HG03045 (cell line): ENCODE measurements at regions not wholly inside any gene's neighbourhood (a gene's known extent, or its start where the extent isn't known, plus 50 kb on each side); places are given as distances from the start of the nearest gene placed in this dataset.

ENCODE experiments used
- ATAC-seq: cut with Tn5 transposase; IDR thresholded peaks from one replicate; pipeline ENCODE4 v1.9.1; 2021; ENCODE audit warnings: mild to moderate bottlenecking, moderate library complexity; ENCODE audit not compliant: unreplicated experiment

DNA sequence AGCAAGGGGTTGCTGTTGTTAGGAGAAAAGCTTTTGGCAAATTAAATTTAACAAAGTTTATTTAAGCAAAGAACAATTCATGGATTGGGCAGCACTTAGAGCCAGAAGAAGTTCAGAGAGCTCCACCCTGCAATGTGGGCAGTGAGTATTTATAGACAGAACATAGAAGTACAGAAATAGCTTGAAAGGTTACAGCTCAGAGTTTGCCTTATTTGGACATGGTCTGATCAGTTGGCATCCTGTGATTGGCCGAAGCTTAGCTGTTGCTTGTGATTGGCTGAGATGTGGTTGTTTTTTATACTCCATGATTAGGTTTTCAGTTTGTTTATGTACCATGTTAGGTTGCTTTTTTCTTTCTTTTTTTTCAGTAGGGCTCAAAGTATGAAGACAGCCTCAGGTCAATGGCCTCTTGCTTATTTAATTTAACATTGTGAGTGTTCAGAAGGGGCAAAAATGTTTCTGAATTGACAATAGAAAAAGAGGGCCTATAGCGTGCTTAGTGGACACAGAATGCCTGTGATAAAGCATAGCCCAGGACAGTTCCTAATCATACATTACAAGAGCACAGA lies 293.8 kb downstream of the IGSF11 start:
- ATAC-seq, result no peak

DNA sequence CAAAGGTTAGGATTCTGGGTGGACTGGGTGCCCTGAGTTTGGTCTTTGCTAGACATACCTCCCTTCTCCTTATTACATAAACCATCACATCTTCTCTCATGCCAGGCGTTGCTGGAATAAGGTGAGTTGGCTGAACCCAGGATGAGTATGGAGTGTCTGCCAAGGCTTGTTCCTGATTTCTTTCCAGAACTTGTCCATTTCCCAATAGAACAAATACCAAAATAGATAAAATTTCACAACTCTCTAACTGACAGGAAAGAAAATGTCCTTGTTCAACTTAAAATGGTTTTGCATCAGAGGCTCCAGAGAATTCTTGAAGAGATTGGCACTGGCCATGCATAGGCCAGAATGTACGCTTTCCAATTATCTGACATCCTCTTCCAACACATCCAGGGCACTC lies 291.9 kb downstream of the IGSF11 start:
- ATAC-seq, result no peak

DNA sequence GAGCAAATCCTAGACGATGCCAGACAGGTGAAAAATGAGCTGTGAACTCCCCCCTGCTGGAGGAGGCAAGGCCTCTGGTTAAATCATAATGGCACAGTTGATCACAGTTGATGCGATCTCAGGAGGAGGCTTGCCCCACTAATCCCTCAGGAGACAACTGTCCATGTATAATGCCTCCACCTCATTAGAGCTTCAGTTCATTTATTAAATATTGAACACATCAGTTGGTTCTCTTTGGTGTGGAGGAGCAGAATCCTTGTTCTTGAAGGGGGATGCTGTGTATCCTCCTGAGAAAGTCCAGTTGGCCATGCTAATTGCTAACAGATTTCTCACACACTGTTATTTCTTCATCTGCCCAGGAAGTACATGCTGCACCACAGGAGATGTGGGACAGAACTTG lies 290.5 kb downstream of the IGSF11 start:
- no peak for ATAC-seq

DNA sequence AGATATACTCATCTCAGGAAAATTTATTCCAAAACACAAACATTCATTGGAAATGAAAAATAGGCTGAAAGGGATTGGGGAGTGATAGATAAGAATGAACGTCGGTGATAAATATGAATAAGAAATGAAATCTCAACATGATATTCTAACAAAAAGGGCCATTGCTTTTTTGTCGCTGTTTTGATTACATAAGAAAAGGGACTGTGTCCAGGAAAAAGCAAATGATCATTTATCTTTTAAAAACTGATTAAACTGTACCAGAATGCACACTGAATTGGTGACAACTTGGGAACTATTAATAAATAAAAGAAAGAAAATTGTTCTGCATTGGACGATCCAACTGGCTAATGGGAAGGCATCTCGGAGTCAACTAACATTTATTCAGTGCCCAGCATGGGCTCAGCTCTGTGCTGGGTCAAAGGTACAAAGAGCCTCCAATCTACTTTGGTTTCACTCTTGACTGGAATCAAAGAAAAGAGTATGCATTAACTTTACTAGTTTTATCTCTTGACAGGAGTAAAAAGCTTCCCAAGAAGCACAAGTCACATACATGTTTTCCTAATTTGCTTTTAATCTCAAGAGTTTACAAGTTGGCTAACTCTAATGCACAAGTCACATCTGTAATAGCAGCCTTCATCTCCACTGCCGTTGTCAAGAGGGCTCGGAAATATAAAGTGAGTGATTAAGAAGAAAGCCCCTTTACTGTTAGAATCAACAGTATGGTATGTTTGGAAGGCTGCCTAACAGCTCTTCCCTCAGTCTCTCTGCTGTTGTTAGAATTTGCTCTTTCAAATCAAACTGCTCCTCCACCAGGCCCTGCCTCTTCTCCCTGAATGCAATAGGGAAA lies 280.0 kb downstream of the IGSF11 start:
- ATAC-seq, result no peak

DNA sequence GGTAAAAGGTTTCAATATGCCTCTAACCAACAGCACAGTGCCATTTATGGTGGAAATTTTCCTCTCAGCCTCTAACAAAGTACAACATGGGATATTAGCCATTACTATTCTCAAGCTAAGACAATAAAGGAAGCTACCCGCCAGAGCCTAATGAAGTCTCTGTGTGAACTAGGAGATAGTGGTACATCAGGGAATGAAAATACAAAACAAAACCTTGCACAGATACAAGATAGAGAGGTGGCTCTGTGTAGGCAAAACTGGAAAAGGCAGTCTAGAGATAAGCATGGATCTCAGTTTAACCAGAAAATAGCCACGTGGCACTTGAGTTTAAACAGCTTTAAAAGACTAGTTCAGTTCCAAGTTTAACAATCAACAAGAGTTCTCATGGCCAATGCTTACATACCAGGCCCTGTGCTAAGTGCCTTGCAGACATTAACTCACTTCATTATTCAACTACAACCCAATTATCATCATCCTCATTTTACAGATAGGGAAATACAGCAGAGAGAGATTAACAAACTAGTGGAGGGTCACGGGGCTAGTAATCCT lies 279.3 kb downstream of the IGSF11 start:
- ATAC-seq, result no peak

DNA sequence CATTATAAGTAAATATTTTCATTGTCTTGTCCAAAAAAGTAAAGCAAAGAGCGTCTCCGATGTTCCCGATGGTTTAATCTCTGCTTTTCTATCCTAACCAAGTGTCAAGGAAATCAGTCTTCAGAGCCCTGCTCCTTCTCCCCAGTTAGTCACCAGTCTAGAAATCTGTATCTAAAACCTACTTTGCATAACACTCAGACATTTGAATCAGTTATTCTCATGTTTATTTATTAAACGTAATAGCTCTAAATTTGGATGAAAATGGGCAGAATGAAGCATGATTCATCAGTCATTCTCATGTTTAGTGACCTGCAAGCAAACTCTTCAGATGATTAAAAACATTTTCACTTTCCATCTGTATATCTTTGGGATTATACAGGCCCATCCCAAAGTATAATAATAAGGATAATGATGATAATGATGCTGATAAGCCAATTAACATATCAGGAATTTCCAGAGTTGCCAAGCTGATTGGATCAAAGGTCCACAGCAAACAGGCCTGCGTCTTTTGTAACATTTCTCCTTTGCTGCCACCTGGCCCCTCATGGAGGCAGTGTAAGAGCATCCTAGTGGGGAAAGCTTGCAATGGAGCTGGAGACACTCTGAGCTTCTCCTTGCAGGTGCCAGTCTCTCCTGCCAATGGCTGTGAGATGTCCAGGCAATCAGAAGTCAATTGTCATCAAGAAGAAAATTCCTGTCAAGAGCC lies 273.9 kb downstream of the IGSF11 start:
- no peak for ATAC-seq

DNA sequence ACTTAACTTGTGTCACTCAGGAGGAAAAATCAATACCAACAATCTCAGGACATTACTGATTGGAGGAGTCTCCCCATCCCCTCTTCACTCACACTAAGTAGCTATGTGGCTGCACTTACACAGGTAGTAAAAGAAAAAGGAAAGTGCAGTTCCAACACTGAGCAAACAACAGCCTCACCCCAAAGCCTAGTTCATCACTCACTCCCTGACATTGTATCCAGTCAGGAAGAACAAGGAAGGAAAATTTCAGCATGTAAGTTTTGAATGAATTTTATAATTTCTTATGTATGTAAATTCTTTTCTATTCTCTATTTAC lies 273.4 kb downstream of the IGSF11 start:
- ATAC-seq, result no peak

DNA sequence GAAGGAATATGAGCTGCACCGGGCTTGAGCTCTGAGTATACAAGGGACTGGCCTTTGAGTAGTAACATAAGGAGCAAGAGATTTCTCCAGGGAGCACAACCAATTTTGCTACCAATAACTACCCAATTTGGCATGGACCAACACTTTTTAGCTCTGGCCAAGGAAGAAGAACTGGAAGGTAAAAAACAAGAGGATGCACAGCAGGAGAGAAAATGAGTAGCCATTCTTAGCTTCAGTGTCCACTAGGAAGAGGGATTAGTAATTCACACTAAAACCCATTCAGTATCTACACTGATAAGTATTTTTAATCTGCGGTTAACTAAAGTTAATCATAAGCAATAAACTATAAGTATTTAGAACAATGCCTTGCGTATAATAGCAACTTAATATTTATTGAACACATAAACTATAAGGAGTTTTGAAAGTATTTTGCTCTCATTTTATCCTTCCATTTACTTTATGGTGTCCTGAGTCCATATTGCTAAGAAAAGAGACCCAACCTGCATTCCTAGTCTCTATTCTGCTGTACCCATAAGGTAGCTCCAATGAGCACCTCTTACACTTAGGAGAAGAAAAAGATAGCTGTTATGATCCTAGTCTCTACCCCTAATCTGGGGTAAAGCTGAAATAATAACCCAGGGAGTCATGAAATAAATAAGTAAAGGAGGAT lies 268.9 kb downstream of the IGSF11 start:
- no peak for ATAC-seq

DNA sequence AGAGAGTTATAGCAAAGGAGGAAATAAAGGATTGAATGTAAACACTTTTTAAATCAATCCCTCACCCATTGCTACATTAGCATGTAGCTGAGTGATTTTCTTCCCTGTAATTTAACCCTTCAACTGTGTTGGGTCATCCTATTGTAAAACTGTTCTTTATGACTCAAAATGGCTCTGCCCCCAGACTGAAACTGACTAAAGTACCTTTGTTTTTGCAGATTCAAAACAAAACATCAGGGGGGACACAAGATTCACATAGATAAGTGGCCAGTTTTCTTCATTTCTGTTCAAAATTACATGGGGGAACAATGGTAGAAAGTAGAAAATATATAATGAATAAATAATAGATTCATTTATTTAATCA lies 268.4 kb downstream of the IGSF11 start:
- ATAC-seq, result peak; percentile 63

DNA sequence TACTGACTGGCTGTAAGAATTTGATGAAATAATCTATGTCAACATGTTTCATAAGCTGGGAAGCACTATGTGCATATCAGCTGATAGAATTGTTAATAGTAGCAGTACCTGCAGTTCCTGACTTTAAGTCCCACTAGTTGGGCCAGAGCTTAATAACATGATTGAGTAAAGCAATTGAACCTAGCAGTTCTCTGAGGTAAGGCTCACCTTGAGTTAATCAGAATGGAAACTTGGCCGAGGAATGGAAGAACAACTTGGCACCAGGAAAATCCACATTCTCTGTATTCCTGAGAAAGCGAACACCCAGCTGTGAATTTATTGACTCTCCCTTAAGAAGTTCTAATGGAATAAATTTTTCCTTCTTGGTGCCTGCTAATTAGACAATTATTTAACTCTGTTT lies 262.6 kb downstream of the IGSF11 start:
- ATAC-seq, result no peak

DNA sequence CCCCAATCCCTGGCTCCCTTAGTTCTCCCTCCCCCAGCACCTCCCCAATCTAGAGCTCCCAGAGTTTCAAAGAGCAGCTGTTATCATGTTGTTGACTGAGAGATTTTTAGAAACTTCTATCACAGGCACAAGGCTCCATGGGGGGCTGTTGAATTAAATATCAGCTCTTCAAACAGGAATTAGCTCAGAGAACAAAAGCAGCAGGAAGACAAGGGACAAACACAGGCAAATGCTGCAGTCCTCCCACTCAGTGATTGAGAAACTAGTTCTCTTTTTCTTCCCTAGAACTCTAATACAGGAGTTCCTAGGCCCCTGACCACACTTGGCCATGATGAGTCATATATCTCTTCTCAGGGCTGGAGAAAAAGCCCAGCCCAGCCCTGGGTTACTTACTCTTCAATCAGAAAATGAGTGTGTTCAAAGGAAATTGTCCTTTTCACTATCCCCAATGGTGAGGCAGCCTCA lies 262.1 kb downstream of the IGSF11 start:
- peak; percentile 99 for ATAC-seq

DNA sequence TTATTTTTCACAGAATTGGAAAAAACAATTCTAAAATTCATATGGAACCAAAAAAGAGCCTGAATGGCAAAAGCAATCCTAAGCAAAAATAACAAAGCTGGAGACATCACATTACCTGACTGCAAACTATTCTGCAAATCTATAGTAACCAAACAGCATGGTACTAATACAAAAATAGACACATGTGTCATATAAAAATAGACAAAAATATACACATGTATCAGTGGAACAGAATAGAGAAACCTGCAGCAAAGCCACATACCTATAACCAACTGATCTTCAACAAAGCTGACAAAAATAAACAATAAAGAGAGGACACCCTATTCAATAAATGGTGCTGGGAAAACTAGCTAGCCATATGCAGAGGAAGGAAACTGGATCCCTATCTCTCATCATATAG lies 259.6 kb downstream of the IGSF11 start:
- ATAC-seq, result no peak

DNA sequence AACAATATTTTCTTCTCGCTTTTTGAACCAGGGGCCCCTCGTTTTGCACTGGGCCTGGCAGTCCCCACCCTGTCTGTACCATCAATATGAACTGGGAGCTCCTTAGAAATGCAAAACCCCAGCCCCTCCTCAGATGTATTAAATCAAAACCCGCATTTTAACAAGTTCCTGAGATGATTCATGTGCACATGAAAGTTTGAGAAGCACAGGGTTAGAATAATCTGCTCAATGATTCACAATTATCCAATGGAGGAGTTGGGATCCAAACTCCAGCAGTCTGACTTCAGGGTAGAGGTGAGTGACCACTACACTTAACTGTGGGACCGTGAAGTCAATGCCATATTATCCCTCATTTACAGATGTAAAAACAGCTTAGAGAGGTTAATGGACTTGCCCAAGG lies 256.4 kb downstream of the IGSF11 start:
- no peak for ATAC-seq

DNA sequence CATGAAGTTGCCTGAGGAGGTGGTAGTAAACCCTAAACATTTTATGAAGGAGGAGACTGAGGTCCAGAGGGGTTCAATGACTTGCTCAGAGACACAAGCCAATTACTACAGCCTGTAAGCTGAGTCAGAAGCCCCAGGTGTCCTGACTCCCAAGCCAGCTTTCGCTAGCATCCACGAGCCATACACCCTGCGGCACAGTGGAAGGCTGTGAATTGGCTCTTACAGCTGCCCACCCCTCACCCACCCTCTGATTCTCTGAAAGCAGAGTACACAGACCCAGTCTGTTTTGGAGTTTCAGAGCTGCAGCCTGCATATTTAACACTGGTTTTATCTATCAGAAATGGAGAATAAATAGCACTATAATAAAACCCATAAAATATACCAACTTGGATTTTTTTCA lies 253.4 kb downstream of the IGSF11 start:
- no peak for ATAC-seq

DNA sequence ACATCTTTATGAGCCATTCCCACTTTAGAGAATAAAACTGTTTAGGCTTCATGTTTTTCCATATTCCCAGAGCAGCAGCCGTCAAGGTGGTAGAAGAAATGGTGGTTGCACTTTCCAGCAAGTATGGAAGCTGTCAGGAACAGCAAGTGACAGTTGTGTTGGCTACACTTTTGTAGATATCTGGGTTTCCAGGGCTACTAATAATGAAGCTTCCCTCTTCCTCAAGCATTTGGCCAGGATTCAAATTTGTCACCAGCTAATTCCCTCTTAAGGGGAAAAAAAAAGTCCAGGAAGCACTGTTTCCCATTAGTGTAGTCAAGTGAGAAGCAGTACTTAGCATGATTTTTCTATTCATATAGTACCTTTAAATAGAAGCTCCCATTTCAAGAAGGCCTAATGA lies 252.8 kb downstream of the IGSF11 start:
- ATAC-seq, result no peak

DNA sequence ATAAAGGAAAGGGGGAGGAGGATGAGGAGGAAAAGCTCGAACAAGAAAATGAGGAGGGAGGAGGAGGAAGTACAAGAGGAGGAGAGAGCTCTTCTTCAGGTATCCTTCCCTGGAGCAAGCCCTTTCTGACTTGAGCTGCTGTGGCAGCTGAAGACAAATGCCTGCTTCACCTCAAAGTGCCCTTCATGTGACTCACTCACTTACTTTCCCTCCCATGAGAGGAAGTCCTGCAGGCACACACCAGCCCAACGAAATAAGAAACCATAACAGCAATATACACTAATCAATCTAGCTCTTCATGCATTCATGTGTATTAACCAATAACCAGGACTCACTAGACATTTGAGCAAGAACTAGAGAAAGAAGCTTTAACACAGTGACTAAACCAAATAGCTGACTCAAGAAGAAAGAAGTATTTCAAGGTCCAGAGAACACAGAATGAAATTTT lies 251.9 kb downstream of the IGSF11 start:
- ATAC-seq, result peak; percentile 85

DNA sequence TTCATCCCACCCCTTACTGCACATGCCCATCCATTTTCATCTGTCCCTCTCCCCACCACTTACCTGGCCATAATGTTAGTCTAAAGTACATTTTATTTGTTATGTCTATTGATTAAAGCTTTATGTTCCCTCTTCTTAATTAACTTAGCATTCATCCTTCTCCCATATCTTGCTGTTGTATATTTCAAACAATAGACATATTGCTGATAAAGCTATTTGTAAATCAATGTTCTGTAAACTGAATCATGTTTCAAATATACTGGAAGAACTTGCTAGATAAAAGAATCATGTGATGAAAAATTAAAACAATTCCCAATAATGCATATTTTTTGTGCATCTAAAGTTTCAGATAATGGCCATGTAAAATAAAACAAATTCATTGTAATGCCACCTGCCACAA lies 249.2 kb downstream of the IGSF11 start:
- no peak for ATAC-seq

DNA sequence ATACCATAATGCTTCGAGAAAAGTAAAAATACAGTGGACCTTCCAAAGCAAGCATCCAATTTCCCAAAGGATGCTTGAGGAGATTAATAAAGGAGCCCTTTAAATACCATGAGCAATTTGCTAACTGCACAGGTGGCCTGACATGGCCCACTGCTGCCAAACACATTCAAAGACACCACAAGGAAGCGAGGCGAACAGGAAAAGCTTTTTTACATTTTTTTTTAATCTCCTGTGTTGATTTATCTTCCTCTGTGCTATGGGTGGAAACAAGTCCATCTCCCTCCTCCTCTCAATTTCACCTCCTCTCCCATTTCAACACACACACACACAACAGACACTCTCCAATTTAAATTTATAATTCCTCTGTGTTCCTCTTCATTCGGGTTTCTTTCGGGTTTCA lies 243.4 kb downstream of the IGSF11 start:
- ATAC-seq, result no peak

DNA sequence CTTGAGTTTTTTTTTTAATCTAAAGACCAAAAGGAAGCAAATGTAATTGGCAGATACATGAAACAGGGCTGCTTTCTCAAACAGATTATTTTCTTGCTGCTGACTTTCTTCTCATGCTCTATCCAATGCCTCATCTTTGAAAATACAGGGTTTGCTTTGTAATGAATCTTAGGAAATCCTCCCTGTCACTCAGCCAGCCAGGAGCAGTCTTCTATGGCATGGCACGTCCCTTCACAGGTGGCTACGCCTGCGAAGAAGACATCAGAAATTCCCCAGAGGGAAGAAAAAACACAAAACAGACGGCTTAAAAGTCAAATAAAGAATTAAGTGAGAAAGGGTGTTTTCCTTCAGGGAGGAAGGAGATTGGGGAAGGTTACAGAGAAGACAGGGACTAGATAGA lies 242.5 kb downstream of the IGSF11 start:
- ATAC-seq, result no peak

DNA sequence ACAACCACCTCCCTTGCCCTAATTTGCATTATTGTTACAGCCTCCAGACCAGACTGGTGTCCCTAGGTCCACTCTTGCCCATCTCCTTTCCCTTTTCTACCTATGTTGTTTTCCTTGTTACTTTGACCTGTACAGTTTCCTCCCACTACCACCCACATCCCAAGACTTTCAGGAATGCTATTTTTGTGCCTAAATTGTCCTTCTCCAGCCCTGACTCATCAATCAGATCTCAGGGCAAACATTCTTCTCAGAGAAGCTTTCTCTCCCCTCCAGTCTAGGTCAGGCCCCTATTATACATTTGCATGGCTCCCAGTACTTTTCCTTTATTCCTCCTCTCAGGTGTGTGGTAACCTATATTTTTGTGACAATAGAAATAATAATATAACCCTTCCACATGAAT lies 241.5 kb downstream of the IGSF11 start:
- ATAC-seq, result no peak

DNA sequence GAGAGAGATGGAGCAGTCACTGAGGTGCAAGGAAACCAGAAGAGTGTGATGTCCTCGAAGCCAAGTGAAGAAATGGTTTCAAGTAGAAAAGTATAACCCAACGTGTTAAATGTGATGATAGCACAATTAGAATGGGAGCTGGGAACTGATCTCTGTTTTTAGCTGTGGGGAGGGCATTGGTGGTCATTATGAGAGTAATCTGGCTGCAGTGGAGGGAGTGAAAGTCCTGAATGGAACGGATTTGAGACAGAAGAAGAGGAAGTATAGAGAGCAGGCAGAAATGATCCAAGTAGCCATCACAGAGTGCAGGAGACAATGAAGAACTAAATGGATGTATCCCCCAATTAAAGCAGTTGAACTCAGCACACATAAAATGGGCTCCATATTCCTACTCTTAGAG lies 235.3 kb downstream of the IGSF11 start:
- ATAC-seq, result no peak
